CD4-positive, alpha-beta T cell treated with Interleukin-4 for 4 hours (primary cell): ENCODE measurements at regions not wholly inside any gene's neighbourhood (a gene's known extent, or its start where the extent isn't known, plus 50 kb on each side); places are given as distances from the start of the nearest gene placed in this dataset.
A peak's percentile ranks its signal among the peaks of the same experiment; 100 is the strongest.

Source experiments
- DNase-seq: peaks from one replicate; pipeline ENCODE4 v3.0.0-alpha.2; 2020

DNA sequence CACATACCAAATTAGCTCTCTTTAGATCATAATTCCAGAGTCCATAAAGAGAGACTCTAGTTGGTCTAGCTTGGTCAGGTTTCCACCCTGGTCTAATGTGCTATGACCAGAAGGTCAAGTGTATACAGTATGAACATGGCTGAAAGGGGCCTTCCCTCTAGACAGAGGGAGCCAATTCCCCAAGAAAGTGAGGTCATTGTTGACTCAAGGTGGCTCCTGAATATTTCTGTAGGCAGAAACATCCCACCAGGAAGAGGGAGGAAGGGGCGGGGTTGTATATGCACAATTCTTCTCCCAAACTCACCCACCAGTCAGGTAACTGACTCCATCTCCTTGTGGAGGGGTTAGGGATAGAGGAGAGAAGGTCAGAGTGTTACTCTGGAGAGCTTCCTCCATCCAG, 281.8 kb upstream of the PLET1 start:
- DNase-seq: no peak

DNA sequence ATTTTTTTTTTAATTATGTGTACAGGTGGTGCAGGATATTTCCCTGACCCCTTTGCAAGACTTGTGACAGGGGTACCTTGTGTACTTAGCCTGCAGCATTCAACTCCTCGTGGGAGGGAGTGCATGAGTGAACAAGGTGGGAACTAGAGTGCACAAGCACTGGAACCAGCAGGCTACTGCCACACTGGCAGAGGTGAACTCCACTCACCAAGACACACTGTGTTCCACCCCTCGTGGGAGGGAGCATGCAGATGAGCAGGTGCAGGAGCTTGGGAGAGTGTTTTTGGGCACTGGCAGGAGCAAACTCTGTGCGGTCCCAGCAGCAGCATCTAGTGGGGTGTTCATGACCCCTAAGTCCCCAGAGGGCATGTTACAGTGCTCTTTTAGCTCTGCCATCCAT, 282.7 kb upstream of the PLET1 start:
- DNase-seq: no peak

DNA sequence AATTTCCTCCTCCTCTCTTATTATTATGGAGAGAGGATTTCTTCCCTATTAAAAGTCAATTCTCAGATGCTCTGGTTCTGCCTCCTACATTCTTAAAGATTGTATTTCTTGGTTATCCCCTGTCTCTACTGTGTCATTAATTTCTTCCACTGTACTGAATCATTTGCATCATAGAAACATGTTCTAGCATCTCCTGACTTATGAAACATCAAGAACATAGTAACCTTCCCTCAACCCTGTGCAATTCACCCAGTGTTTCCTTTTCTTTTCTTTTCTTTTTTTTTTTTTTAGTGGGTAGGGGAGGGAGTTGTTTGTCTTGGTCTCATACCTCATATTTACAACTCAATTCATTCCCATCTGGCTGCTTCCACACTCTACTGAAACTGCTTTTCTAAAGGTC, 288.0 kb upstream of the PLET1 start:
- no peak for DNase-seq

DNA sequence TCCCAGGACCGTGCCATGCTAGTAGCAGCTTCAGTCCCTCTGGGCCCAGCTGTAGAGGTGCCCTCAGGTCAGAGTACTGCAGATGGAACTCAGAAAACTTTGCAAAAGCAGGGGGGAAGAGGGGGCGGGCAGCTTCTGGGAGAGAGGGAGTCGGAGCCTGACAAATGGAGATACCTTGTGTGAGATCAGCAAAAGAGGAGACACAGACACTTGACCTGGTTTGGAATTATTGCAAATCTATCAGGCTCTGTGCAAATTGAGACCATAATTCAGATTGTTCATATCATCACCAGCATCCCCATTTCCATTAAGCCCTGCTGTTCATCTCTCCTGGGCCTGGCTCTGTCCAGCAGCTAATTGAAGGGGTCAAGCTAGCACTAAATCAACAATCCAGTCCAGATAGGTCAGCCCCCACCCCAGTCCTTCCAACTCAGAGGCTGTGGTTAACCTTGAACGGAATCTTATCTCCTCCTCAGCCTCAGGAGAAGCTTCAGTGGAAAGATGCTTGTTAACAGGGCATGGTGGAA, 292.6 kb upstream of the PLET1 start:
- no peak for DNase-seq

DNA sequence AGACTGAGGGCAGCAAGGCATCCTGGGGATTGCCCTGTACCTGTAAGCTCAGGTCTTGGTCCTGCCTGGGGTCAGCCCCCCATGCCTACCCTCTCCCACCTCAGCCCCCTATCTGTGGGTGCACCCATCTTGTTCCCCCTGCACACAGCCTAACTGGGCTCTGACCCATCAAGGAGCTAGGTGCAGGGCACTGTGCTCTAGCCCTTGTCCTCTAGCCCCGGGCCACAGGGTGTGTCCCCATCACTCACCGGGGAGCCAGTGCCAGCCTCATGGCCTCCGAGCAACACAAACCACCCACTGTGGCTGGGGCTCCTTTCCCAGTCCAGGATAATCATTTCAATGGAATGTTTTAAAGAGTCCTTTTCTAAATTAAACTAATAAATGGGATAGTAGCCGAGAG, 293.9 kb upstream of the PLET1 start:
- DNase-seq: no peak

DNA sequence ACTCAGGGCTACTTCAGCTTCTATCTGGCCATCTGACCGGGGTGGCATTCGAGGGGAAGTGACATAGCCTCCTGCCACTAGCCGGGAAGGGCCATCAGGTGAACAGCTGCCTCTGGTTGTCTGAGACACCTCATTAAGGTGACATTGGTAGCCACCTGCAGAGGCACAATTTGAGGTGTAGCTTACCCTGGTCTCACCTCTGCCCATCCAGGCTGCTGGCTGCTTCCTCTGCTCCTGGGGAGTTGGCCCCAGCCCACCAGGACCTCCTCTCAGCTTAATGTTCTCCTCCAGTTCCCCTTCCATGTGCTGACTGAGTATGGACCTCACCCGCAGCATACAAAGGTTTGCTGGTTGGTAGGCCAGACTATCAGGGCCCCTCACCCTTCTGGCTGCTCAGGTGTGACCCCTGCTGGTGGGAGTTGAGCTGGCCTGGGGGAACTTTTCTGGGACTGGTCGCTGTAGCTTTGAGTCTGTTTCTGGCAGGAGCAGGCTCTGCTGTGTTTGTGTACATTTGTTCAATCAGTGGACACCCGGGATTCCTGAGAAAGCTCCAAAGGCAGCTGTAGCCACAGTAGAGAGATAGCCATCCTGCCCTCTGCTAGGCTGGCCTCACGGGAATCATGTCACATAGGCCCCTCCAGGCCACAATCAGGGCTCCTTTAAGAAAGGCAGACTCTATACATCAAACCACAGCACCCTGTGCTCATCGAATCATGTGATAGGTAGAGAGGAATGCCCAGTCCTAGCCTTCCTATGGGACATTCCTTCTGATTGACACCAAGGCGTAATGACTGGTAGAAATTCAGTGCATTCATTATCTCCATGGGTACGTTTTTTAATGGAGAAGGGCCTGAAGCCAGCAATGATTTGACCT, 295.1 kb upstream of the PLET1 start:
- peak; percentile 33 for DNase-seq

DNA sequence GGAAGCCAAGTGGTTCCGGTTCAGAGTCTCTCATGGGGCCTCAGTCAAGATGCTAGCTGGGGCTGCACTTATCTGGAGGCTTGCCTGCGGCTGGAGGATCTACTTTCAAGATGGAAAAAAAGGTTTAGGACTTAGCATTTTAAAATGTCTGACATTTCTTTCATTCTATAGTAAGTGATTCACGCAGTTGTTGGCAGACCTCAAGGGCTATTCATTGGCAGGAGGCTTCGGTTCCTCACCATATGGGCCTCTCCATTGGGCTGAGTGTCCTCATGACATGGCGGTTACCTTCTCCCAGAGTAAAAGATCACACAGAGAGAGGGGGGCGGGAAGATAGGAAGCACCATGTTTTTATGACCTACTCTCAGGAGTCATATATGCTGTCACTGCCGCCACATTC, 298.0 kb upstream of the PLET1 start:
- no peak for DNase-seq

DNA sequence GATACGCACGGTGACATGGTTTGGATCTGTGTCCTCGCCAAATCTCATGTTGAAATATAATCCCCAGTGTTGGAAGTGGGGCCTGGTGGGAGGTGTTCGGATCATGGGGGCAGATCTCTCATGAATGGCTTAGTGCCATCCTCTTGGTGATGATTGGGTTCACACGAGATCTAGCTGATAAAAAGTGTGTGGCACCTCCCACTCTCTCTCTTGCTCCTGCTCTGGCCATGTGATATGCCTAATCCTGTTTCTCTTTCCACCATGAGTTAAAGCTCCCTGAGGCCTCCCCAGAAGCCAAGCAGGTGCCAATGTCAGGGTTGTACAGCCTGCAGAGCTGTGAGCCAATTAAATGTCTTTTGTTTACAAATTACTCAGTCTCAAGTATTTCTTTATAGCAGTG, 303.1 kb upstream of the PLET1 start:
- DNase-seq: no peak

DNA sequence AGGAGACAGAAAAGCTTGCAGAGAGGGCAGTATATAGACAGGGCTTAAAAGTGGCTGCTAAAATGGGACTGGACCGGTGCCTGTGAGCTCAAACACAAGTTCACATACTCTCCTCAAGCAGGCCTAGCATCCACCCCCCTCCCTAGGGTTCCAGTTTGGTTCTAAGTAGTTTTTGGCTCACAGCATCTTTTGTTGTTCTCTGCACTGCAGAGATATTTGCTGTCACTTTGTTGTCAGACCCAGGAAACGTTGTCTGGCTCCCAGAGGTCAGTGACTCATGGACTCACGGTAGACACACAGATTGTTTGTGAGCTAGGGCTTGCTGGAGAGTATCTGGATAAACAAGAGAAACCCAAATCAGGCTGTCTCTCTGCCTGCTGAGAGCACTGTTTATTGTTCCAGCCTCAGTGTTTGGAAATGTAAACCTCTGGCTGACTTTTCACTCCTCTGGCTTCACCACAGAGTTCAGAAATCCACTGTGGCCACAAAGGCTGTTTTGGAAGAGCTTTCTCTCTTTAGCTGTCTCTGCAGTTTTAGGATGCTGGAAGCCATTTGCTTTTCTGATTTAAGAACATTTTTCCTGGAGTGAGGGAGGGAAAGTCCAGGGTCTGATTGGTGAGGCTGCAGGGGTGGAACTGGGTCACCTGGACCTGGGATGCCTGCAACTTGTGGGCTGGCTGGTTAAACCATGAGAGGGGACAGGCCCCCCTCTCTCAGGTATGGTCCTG, 303.7 kb upstream of the PLET1 start:
- no peak for DNase-seq

DNA sequence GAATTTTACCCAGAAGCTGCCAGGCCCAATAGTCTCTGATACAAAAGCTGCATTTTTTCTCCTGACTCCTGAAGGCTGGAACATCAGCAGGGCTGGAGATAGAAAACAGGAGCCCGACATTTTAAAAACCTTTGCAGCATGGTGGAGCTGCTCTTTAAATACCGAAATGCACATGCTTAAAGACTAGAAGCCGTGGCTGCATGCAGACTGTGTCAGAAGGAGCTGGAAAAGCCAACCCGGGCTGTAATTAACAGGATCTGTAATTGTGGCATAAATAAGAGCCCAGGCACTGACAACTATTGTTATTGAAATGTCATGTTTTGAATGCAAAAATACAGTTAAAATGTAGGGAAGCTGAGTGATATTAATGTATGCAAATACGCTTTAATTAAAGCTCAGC, 304.9 kb upstream of the PLET1 start:
- no peak for DNase-seq

DNA sequence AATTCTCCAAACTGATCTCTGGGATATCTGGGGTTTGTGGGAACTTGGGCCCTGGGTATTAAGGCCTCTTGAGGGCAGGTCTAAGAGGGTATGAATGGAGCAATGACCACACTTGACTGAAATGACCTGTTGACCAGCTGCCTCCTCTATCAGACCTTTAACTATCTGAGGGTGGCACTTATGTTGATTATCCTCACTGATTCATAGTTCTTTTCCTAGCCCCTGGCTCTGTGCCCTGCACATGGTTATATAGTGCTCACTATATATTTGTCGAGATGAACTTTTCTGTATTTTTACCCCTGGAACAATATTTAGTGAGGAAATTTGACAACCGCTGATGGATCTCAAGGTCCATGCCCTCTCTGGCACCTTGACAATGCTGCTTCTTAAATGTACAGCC, 305.5 kb upstream of the PLET1 start:
- DNase-seq: no peak

DNA sequence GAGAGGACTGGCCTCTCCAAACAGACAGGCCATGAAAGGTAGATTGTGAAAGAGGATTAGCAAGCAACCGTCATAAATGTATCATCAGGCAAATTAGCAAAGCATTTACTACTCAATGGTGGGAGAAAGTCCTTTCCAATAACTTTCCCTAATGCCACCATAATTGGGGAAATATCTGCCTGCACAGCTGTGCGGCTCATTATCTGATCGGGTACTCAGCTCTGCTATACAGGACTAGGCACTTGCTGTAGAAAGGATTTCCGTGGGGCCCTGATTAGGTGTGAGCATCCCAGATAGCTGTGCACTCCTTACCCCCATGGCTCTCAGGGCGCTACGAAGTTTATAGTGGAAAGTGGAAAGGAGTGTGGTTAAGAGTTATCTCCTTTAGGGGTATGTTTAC, 309.7 kb upstream of the PLET1 start:
- DNase-seq: no peak

DNA sequence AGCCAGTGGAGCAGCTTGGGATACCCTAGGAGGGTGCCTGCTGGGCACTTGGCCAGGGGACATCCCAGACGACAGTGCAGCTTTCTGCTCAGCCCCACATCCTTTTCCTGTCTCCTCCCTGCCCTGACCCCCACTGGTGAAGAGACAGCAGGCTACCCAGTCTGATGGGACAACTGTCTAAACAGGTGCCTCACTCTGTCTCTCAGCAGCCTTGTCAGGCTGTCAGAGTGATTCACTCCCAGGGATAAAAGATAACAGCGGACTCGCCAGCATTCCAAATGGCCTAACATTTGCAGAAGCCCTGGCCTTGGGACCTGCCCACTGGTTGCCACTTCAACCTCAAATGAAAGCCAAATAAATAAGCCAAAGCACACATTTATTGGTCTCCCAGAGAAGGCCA, 318.6 kb upstream of the PLET1 start:
- no peak for DNase-seq

DNA sequence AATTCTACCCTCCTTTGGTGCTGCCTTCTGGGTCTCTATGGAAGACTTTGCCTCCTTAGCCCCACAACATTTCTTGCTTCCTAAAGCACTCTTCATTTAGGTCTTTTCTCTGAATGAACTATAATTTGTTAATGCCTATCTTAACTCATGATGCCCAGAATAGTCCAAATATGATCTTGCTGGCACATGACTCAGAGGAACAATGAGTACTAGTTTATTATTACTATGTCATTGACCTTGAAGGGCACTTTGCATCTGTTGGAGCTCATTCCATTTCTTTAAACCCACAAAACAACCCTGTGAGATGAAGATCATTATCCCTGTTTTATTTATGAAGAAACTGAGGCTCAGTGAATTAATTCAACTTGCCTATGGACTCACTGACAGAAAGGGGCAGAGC, 320.2 kb upstream of the PLET1 start:
- DNase-seq: no peak

DNA sequence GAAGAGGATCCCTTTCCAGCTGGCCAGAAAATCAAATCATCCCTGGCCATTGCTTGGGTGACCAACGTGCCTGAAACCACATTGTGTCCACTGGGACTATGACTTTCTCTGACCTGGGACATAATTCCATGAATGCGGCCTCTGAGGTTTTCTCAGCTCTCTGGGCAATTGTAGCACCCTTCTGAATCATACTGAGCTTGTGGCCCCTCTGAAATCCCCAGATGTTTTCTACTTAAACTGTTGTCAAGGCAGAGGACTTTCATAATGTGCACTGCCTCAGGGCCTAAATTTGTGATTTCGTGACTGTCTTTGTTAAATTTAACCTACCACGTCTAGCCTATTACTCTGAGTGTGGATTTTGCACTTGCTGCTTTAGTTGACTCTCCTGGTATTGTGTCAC, 321.1 kb upstream of the PLET1 start:
- DNase-seq: no peak

DNA sequence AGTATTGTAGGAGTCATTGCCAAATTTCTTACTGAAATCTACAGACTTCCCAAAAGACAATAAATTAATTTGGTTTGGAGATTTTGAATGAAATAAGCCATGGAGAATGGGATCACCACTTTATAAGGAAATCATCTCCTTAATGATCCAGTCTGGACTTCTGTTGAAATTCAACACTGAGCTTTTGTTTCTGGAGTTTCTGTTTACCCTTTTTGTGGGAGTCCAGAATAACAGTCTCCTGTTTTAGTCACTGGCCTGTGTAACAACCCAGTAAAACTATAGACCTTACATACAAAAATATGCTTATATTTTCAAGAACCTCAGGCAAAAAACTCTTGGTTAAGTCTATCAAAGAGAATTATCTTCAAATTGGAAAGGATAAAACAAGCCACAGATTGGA, 321.7 kb upstream of the PLET1 start:
- no peak for DNase-seq

DNA sequence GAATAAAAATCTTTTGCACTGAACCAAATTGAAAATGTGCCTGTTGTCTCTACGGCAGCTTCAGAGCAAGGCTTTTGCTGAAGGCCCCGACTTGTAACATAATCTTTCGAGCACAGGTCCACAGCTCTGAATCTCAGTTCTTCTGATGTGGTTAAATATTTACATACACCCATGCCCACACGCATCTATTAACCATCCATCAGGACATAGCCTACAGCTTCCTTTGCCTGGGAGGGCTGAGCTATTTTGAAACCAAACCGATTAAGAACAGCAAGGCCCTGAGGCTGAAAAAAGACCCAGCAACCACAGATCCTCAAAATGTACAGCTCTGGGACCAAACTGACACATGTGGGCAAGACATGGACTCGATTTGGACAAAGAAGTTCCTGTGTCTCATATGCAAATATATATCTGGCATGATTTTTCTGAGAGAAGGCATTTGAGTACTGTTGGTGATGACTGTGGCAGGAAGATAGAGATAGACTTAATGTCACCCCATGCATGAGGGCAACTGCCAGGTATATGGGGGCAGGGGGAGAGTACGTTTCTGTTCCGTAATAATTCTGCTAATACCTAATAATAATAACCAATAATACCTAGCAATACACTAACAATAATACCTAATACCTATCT, 322.7 kb upstream of the PLET1 start:
- no peak for DNase-seq

DNA sequence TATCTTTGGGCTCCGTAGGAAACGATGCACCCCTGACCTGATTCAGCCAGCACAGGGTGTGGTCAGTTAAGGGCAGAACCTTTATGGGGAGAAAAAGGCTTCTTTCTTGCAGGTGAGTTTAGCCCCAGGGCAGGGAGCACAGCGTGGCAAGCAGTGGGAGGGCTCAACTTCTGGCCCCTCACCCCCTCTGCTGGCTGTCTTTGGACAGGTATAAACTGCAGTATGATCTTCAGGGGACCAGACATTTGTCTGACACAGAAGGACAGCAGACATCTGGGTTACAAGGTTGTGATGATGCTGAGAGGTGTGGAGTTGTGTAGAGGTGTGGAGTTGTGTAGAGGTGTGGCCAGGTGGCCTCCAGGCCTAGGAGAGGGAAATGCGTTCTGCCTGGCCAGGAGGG, 324.0 kb upstream of the PLET1 start:
- no peak for DNase-seq

DNA sequence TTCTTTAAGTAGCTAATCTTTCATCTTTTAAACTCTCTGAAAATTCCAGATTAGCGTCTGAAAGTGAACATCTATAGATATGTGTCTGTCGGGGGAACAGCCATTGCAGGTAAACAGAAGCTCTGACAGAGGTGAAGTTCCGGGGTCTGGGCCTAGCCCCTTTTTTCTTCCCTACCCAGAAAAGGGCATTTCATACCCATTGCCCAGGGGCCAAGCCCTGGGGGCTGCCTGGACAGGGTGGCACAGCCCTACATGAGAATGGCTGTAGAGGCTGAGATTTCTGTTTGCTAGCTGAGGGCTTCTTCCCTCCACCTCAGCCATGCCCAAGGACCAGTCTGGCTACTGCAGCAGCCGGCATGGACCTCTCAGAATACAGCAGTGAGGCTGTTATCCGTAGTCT, 327.0 kb upstream of the PLET1 start:
- no peak for DNase-seq

DNA sequence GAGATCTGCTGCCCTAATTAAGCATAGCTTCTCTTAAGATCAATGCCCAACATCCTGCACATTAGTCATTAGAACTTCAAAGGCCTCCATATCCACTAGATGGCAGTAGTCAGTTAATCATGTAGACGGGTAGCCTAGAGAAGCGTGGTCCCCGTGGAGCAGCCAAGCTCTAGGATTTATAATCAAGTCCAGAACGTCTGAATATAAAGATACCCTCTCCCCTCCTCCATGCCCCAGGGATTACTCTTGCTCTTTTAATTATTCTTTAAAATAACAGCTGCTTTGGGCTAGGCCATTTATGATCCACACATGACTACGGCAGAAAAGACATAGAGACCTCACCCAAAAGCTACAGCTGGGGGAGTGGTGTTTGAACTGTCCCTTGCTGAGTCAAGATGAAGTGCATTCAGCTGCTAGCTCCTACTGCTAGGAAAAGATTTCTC, 327.6 kb upstream of the PLET1 start:
- DNase-seq: peak; percentile 46

DNA sequence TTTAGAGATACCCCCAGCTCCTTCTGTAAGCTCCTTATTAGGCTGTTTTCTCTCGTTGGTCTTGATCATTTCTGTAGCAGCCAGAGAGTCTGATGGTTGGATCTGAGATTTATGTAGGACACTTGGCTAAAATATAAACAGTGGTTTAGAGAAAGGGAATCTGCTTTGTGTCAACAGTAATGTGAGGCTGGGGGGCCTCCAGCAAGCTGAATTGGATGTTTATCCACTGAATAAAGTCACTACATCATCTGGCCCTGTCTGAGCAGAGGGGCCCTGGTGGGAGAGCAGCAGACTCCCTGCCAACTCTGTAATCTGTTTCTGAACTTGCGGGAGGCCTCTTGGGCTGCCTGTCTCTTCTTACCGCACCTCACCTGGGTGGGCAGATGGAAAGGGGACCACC, 328.5 kb upstream of the PLET1 start:
- no peak for DNase-seq

DNA sequence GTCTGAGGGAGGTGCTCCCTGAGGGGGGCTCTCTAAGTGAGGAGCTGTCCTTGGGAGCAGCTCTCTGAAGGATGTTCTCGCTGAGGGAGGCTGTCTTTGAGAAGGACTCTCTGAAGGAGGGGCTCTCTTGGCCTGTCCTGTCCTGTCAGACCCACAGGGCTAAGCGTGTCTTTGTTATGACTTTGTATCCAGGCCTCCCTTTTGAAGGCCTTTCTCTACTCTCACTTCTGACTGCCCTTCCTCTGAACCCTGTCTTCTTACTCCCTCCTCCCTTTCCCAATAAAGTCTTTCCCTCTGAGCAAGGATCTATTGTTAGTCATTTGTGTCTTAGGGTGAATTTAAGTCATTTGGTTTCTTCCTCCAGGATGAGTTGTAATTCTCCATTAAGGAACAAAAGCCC, 330.1 kb upstream of the PLET1 start:
- DNase-seq: no peak

DNA sequence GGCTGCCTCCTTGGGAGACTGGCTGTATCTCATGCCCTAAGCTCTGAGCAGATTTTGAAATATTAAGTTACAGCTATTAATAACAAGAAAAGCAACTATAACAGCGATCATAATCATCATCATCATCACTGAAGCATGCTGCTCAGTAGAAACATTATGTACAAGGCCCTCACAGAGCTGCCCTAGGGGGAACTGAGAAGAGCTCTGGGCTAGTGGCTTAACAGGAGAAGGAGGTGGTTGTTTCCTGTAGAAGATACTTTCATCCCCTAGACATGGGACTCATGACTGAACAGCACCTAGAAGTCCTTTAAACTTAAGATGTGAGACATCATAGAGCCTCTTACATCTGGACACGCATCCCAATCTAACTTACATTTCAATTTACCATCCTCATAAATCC, 332.8 kb upstream of the PLET1 start:
- DNase-seq: no peak

DNA sequence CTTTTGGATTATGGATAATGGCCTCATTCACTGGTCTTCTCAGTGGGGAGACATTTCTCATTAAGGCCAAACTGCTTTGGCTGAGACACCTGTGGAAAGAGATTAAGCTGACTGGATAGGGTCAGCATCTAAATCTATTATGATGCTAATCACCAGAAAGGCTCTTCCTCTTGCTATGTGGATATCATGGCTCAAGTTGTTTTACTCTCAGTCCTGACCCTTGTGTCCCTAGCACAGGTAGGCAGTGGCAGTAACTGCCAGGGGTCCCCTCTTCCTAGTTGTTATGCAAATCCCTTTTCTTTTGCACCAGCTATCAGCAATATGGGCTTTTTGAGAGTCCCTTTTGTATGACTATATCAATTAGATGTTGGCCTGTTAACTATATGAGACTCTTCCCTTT, 335.7 kb upstream of the PLET1 start:
- no peak for DNase-seq
